ENCODE measurements at regions not wholly inside any gene's neighbourhood (a gene's known extent, or its start where the extent isn't known, plus 50 kb on each side); places are given as distances from the start of the nearest gene placed in this dataset.
"Not testable (repeated sequence)": the region's sequence is repeated elsewhere in the genome, so short reads cannot be mapped to it uniquely, and the experiment has no call there.

DNA sequence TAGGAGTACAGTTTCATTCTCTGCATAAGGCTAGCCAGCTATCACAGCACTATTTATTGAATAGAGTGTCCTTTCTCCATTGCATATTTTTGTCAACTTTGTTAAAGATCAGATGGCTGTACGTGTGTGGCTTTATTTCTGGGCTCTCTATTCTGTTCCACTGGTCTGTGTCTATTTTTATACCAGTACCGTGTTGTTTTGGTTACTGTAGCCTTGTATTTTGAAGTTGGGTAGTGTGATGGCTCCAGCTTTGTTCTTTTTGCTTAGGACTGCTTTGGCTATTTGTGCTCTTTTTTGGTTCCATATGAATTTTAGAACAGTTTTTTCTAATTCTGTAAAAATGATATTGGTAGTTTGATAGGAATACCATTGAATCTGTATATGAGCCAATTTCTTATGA, 182.1 kb upstream of the DIAPH2 start:
- Histone ChIP-seq H3K9ac (ENCODE audit: insufficient read length) (no peak overlapping the region), H3K27ac (no peak overlapping the region), H3K9me3 (ENCODE audit: low read depth, low read length) (no peaks in the 10 kb centered on the region), H3K4me3 (no peak overlapping the region), H3K36me3 (ENCODE audit: insufficient read depth, low read length) (no peaks in the 10 kb centered on the region)
- TF ChIP-seq FOXP2 (optimal IDR thresholded peaks at IDR 0.05; ENCODE audit: control extremely low read depth, extremely low read length, insufficient read depth): no peak
- TF ChIP-seq POLR2AphosphoS5 (IDR thresholded peaks at IDR 0.05; ENCODE audit: borderline replicate concordance, low read depth, low read length): no peak
- no peak for TF ChIP-seq EZH2 (IDR thresholded peaks at IDR 0.05)
- DNase-seq (ENCODE audit: low read depth, low spot score): no peak

- DNase-seq (ENCODE audit: low read depth, low spot score); H3K27ac ChIP-seq; H3K9me3 ChIP-seq (ENCODE audit: low read depth, low read length); H3K36me3 ChIP-seq (ENCODE audit: insufficient read depth, low read length); H3K4me3 ChIP-seq; H3K9ac ChIP-seq (ENCODE audit: insufficient read length): not testable (repeated sequence)
These were observed 155.3 kb upstream of the DIAPH2 start for GRCh38 chrX:96529386-96529785.

- no peak overlapping the region for H3K9ac ChIP-seq (ENCODE audit: insufficient read length)
- no peaks in the 10 kb centered on the region for H3K36me3 ChIP-seq (ENCODE audit: insufficient read depth, low read length)
- H3K4me3 ChIP-seq: no peak overlapping the region
- TF ChIP-seq POLR2AphosphoS5 (IDR thresholded peaks at IDR 0.05; ENCODE audit: borderline replicate concordance, low read depth, low read length) (no peak), EZH2 (IDR thresholded peaks at IDR 0.05) (no peak), FOXP2 (optimal IDR thresholded peaks at IDR 0.05; ENCODE audit: control extremely low read depth, extremely low read length, insufficient read depth) (no peak)
- no peak overlapping the region for H3K27ac ChIP-seq
- H3K9me3 ChIP-seq (ENCODE audit: low read depth, low read length): no peaks in the 10 kb centered on the region
- DNase-seq (ENCODE audit: low read depth, low spot score): no peak
These were observed 146.4 kb upstream of the DIAPH2 start for GRCh38 chrX:96538104-96538725.

GRCh38 chrX:96540111-96540631, 144.5 kb upstream of the DIAPH2 start:
- no peaks in the 10 kb centered on the region for H3K36me3 ChIP-seq (ENCODE audit: insufficient read depth, low read length)
- H3K4me3 ChIP-seq: no peak overlapping the region
- H3K9ac ChIP-seq (ENCODE audit: insufficient read length): no peak overlapping the region
- no peak for TF ChIP-seq POLR2AphosphoS5 (IDR thresholded peaks at IDR 0.05; ENCODE audit: borderline replicate concordance, low read depth, low read length)
- no peak for TF ChIP-seq EZH2 (IDR thresholded peaks at IDR 0.05)
- H3K9me3 ChIP-seq (ENCODE audit: low read depth, low read length): no peaks in the 10 kb centered on the region
- no peak for DNase-seq (ENCODE audit: low read depth, low spot score)
- H3K27ac ChIP-seq: no peak overlapping the region

GRCh38 chrX:96546281-96546680, 138.4 kb upstream of the DIAPH2 start:
- H3K9ac ChIP-seq (ENCODE audit: insufficient read length); DNase-seq (ENCODE audit: low read depth, low spot score); H3K36me3 ChIP-seq (ENCODE audit: insufficient read depth, low read length); H3K9me3 ChIP-seq (ENCODE audit: low read depth, low read length); H3K4me3 ChIP-seq; H3K27ac ChIP-seq: not testable (repeated sequence)

DNA sequence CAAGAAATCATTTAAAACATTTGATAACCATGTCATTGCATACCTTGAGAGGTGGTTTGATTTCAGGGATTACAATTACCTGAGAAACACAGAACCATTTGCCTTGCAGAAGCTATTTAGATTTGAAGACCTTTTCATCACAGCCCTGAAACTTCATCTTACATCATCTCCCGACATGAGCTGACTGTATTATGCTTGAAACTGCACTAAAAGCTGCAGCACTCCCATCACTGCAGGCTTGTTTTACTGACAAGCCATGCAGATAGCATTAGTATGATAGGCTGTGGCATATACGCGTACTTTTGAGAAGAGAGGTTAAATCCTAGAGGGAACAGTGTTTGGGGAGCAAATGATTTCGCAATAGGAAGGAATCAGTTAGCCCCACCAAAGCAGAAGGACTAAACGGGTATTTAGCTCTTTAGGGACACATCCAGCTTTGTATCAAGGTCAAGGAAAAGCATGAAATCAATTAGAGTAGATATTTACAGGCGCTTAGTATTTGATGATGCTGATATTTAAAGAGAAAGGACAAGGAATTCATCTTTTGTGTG, 133.2 kb upstream of the DIAPH2 start:
- TF ChIP-seq FOXP2 (optimal IDR thresholded peaks at IDR 0.05; ENCODE audit: control extremely low read depth, extremely low read length, insufficient read depth): no peak
- TF ChIP-seq POLR2AphosphoS5 (IDR thresholded peaks at IDR 0.05; ENCODE audit: borderline replicate concordance, low read depth, low read length): no peak
- no peak for TF ChIP-seq EZH2 (IDR thresholded peaks at IDR 0.05)
- no peak overlapping the region for H3K4me3 ChIP-seq

GRCh38 chrX:96556886-96557285, 127.8 kb upstream of the DIAPH2 start:
- no peak for DNase-seq (ENCODE audit: low read depth, low spot score)
- TF ChIP-seq EZH2 (IDR thresholded peaks at IDR 0.05) (no peak), POLR2AphosphoS5 (IDR thresholded peaks at IDR 0.05; ENCODE audit: borderline replicate concordance, low read depth, low read length) (no peak), FOXP2 (optimal IDR thresholded peaks at IDR 0.05; ENCODE audit: control extremely low read depth, extremely low read length, insufficient read depth) (no peak)
- H3K36me3 ChIP-seq (ENCODE audit: insufficient read depth, low read length): no peaks in the 10 kb centered on the region

More for the DNA sequence above, 133.2 kb upstream of the DIAPH2 start:
- Histone ChIP-seq H3K9me3 (ENCODE audit: low read depth, low read length) (no peaks in the 10 kb centered on the region), H3K27ac (no peak overlapping the region), H3K9ac (ENCODE audit: insufficient read length) (no peak overlapping the region), H3K36me3 (ENCODE audit: insufficient read depth, low read length) (no peaks in the 10 kb centered on the region)
- no peak for DNase-seq (ENCODE audit: low read depth, low spot score)

DNA sequence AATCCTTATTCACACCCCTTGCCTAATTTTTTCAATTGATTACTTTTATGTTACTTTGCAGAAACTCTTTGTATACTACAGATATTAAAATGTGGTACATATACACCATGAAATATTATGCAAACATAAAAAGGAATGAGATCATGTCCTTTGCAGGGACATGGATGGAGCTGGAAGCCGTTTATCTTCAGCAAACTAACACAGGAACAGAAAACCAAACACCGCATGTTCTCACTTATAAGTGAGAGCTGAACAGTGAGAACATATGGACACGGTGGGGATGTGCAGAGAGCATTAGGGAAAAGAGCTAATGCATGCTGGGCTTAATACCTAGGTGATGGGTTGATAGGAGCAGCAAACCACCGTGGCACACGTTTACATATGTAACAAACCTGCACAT, 123.5 kb upstream of the DIAPH2 start:
- not testable (repeated sequence) for H3K4me3 ChIP-seq; H3K9ac ChIP-seq (ENCODE audit: insufficient read length); H3K36me3 ChIP-seq (ENCODE audit: insufficient read depth, low read length); DNase-seq (ENCODE audit: low read depth, low spot score); H3K9me3 ChIP-seq (ENCODE audit: low read depth, low read length); H3K27ac ChIP-seq

More at GRCh38 chrX:96556886-96557285, 127.8 kb upstream of the DIAPH2 start:
- Histone ChIP-seq H3K27ac (no peak overlapping the region), H3K9me3 (ENCODE audit: low read depth, low read length) (no peaks in the 10 kb centered on the region), H3K4me3 (no peak overlapping the region), H3K9ac (ENCODE audit: insufficient read length) (no peak overlapping the region)

DNA sequence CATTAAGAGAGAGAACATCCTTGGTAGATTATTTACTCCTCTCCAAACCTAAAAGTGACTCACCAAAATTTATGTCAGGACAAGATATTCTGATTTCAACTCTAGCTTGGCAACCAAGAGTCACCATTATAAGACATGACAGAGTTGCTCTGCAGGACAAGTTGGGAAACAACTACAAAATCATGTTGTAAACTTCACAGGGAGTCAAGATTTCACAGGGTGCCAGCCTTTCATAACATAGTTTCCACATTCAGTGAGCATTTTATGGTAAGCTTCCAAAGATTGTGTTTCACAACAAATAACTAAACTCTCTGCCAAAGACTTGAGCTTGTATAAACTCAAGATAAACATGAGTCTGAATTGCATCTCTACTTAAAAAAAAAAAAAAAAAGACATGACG, 121.0 kb upstream of the DIAPH2 start:
- Histone ChIP-seq H3K36me3 (ENCODE audit: insufficient read depth, low read length) (no peaks in the 10 kb centered on the region), H3K9me3 (ENCODE audit: low read depth, low read length) (no peaks in the 10 kb centered on the region), H3K27ac (no peak overlapping the region), H3K4me3 (no peak overlapping the region), H3K9ac (ENCODE audit: insufficient read length) (no peak overlapping the region)
- no peak for TF ChIP-seq POLR2AphosphoS5 (IDR thresholded peaks at IDR 0.05; ENCODE audit: borderline replicate concordance, low read depth, low read length)
- TF ChIP-seq FOXP2 (optimal IDR thresholded peaks at IDR 0.05; ENCODE audit: control extremely low read depth, extremely low read length, insufficient read depth): no peak
- TF ChIP-seq EZH2 (IDR thresholded peaks at IDR 0.05): no peak
- no peak for DNase-seq (ENCODE audit: low read depth, low spot score)
